BJ (cell line): ENCODE measurements at regions not wholly inside any gene's neighbourhood (a gene's known extent, or its start where the extent isn't known, plus 50 kb on each side); places are given as distances from the start of the nearest gene placed in this dataset.
A peak's percentile ranks its signal among the peaks of the same experiment; 100 is the strongest.

Source experiments
- CTCF ChIA-PET: fragments of 350-600 bp; formaldehyde crosslinking; extraction: SDS; loops from one replicate; lab custom pipeline; 2021; ENCODE audit warnings: antibody characterized with exemption, inconsistent platforms; lab: Yijun Ruan, JAX
- POLR2A ChIA-PET: fragments of 300-600 bp; sonication (Branson Sonifier 250); formaldehyde crosslinking; extraction: SDS; loops from one replicate; lab custom pipeline; 2021; ENCODE audit warnings: antibody characterized with exemption; lab: Charles Lee
- DNase-seq: peaks from one replicate; pipeline ENCODE4 v3.0.0-alpha.2; 2011; ENCODE audit warnings: low read depth
- H3K27me3 ChIP-seq: 2 replicates; pipeline ENCODE4 v1.6.0; 2011; ENCODE audit warnings: low read length; ENCODE audit not compliant: control insufficient read depth, insufficient read depth
- H3K36me3 ChIP-seq: 2 replicates; pipeline ENCODE4 v1.5.1; 2011; ENCODE audit warnings: low read length; ENCODE audit not compliant: control insufficient read depth, insufficient read depth
- H3K4me3 ChIP-seq: 2 replicates; pipeline ENCODE4 v1.5.1; 2011; ENCODE audit warnings: low read depth, mild to moderate bottlenecking, control low read depth, low read length
- CTCF ChIP-seq: IDR thresholded peaks from 2 replicates; pipeline ENCODE4 v1.5.1; 2011; ENCODE audit warnings: low read depth, mild to moderate bottlenecking, control low read depth, inconsistent platforms, low read length, moderate library complexity; ENCODE audit not compliant: insufficient read depth

DNA sequence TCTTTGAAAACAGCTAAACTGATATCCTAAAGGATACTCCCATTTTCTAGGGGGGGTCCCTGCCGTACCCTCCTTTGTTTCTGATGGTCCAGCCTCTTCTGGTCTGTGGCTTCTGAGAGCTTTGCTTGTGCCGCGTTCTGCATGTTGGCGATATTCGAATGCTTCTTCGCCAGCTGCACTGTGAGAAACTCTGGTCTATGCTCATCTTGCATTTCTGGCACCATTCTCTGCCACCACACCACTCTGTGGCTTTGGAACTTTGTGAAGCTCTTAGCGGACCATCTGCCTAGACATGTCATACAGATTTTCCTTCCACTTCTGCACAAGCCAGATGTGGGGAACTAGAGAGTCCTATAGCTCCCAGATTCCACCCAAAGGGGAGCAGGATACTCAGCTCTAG lies 197.2 kb downstream of the REEP3 start:
- H3K4me3 ChIP-seq, result no peak overlapping the region
- POLR2A ChIA-PET, result no interaction called here
- no peaks in the 10 kb centered on the region; the same call in 1 of the 2 replicates for H3K27me3 ChIP-seq
- no peak for DNase-seq
- CTCF ChIA-PET, result interaction anchor here (1.0 to 9.6 kb wide), 7 partner anchors 11 to 551 kb away, joined by 3 to 148 read pairs (median 11); no protein-coding TSS in a partner anchor
- no peaks in the 10 kb centered on the region for H3K36me3 ChIP-seq
- no peak for TF ChIP-seq CTCF

GRCh38 chr10:63719226-63719856 lies 198.1 kb downstream of the REEP3 start:
- CTCF ChIA-PET, result interaction anchor here (0.8 to 9.6 kb wide), 35 partner anchors 8 to 561 kb away, joined by 3 to 148 read pairs (median 5); partner anchors contain the start of gene JMJD1C

GRCh38 chr10:63720072-63720537 lies 198.9 kb downstream of the REEP3 start:
- Histone ChIP-seq H3K36me3 (no peaks in the 10 kb centered on the region), H3K27me3 (peaks cover 3% of the 10 kb centered on the region), H3K4me3 (no peak overlapping the region)
- DNase-seq, result no peak
- ChIA-PET POLR2A (interaction anchor here (1.1 kb wide), 1 partner anchor 89 kb away, joined by 3 read pairs; no protein-coding TSS in a partner anchor), CTCF (interaction anchor here (0.6 to 9.6 kb wide), 46 partner anchors 9 to 903 kb away, joined by 3 to 148 read pairs (median 5); partner anchors contain the start of gene JMJD1C)
- peak; percentile 86 for TF ChIP-seq CTCF

More at GRCh38 chr10:63719226-63719856, 198.1 kb downstream of the REEP3 start:
- POLR2A ChIA-PET, result interaction anchor here (1.1 kb wide), 1 partner anchor 88 kb away, joined by 3 read pairs; no protein-coding TSS in a partner anchor
- TF ChIP-seq CTCF, result no peak
- H3K36me3 ChIP-seq, result no peaks in the 10 kb centered on the region
- H3K4me3 ChIP-seq, result no peak overlapping the region
- no peak for DNase-seq
- peaks cover 1% of the 10 kb centered on the region for H3K27me3 ChIP-seq

- H3K36me3 ChIP-seq, result no peaks in the 10 kb centered on the region
- ChIA-PET CTCF (interaction anchor here (0.6 to 9.6 kb wide), 42 partner anchors 9 to 903 kb away, joined by 3 to 148 read pairs (median 5); partner anchors contain the start of gene JMJD1C), POLR2A (interaction anchor here (1.1 kb wide), 1 partner anchor 89 kb away, joined by 3 read pairs; no protein-coding TSS in a partner anchor)
- H3K27me3 ChIP-seq, result peaks cover 3% of the 10 kb centered on the region
- H3K4me3 ChIP-seq, result no peak overlapping the region
- DNase-seq, result no peak
- TF ChIP-seq CTCF, result no peak
These were observed 199.5 kb downstream of the REEP3 start for GRCh38 chr10:63720676-63721075.

- POLR2A ChIA-PET, result no interaction called here
These were observed 201.3 kb downstream of the REEP3 start for GRCh38 chr10:63722537-63722936.

More at GRCh38 chr10:63722537-63722936, 201.3 kb downstream of the REEP3 start:
- TF ChIP-seq CTCF, result no peak
- Histone ChIP-seq H3K36me3 (no peaks in the 10 kb centered on the region), H3K4me3 (no peak overlapping the region), H3K27me3 (peaks cover 3% of the 10 kb centered on the region)
- CTCF ChIA-PET, result interaction anchor here (1.1 to 9.6 kb wide), 6 partner anchors 22 to 555 kb away, joined by 3 to 148 read pairs (median 6); no protein-coding TSS in a partner anchor
- DNase-seq, result no peak
